Epithelial cell of esophagus (primary cell): ENCODE measurements at regions not wholly inside any gene's neighbourhood (a gene's known extent, or its start where the extent isn't known, plus 50 kb on each side); places are given as distances from the start of the nearest gene placed in this dataset.

Experiments
- DNase-seq: peaks from one replicate; pipeline ENCODE4 v3.0.0; 2010; ENCODE audit warnings: low read depth
- H3K4me3 ChIP-seq: 2 replicates; pipeline ENCODE4 v1.5.1; 2011; ENCODE audit warnings: mild to moderate bottlenecking, low read length, control low read depth
- CTCF ChIP-seq: IDR thresholded peaks from 2 replicates; pipeline ENCODE4 v1.5.1; 2011; ENCODE audit warnings: low read depth, mild to moderate bottlenecking, low read length, control low read depth, inconsistent platforms; ENCODE audit not compliant: insufficient read depth; ENCODE audit errors: missing control alignments

- DNase-seq: no peak
- H3K4me3 ChIP-seq: no peak overlapping the region
- TF ChIP-seq CTCF: no peak
Observed at GRCh38 chr20:60402189-60403058, 444.2 kb downstream of the CDH26 start.

- no peak for TF ChIP-seq CTCF
- no peak overlapping the region for H3K4me3 ChIP-seq
- DNase-seq: no peak
Observed at GRCh38 chr20:60403105-60403741, 445.0 kb downstream of the CDH26 start.

- no peak for TF ChIP-seq CTCF
- no peak for DNase-seq
- no peak overlapping the region for H3K4me3 ChIP-seq
Observed at GRCh38 chr20:60407011-60407771, 449.0 kb downstream of the CDH26 start.

- no peak overlapping the region for H3K4me3 ChIP-seq
- no peak for DNase-seq
- no peak for TF ChIP-seq CTCF
Observed at GRCh38 chr20:60407938-60408337, 449.7 kb downstream of the CDH26 start.

GRCh38 chr20:60408435-60408834 lies 450.2 kb downstream of the CDH26 start:
- no peak overlapping the region for H3K4me3 ChIP-seq
- no peak for TF ChIP-seq CTCF
- no peak for DNase-seq

- TF ChIP-seq CTCF: no peak
- no peak overlapping the region for H3K4me3 ChIP-seq
- DNase-seq: no peak
Observed at GRCh38 chr20:60410618-60411264, 452.5 kb downstream of the CDH26 start.
